Sigmoid colon (tissue), 4 donors: ENCODE measurements at regions not wholly inside any gene's neighbourhood (a gene's known extent, or its start where the extent isn't known, plus 50 kb on each side); places are given as distances from the start of the nearest gene placed in this dataset.

Source experiments
- EP300 ChIP-seq, 4 donors: sonication (generic); formaldehyde crosslinking; IDR thresholded peaks; one replicate each; pipeline ENCODE4 v1.6.1; 2017; ENCODE audit warnings: antibody characterized with exemption in 4 of 4
- POLR2A ChIP-seq, 2 donors: fragments of 450-650 bp; IDR thresholded peaks; one replicate each; pipeline ENCODE4 v1.6.1; 2016; ENCODE audit warnings: antibody characterized with exemption in 2 of 2, mild to moderate bottlenecking in 2 of 2, moderate library complexity in 2 of 2
- POLR2AphosphoS5 ChIP-seq, 4 donors: sonication (generic); formaldehyde crosslinking; IDR thresholded peaks; one replicate each; pipeline ENCODE4 v1.6.1; 2017; ENCODE audit warnings: antibody characterized with exemption in 4 of 4
- TF ChIP-seq, protein P1 (sequence below), 4 experiments: fragments of 450-650 bp in 3 of 4; fragments of 200-600 bp in 1 of 4; IDR thresholded peaks; one replicate each; pipeline ENCODE4 v1.5.1; 2016 to 2019; ENCODE audit warnings: antibody characterized with exemption in 4 of 4, mild to moderate bottlenecking in 3 of 4, moderate library complexity in 2 of 4

DNA sequence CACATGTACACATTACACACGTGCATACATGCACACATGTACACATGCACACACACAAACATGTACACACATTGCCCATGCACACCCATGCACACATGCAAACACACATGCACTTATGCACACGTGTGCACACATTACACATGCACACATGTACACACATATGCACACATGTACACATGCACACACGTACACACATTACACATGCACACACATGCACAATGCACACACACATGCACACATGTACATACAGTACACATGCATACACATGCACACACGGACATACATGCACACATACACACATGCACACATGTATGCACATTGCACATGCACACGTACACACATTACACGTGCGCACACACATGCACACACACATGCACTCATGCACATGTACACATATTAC, 95.3 kb upstream of the TTC34 start:
- TF ChIP-seq POLR2A (IDR thresholded peaks at IDR 0.05) (no peak), EP300 (IDR thresholded peaks at IDR 0.05) (no peak), POLR2AphosphoS5 (IDR thresholded peaks at IDR 0.05) (no peak)
- TF ChIP-seq, protein P1, sequence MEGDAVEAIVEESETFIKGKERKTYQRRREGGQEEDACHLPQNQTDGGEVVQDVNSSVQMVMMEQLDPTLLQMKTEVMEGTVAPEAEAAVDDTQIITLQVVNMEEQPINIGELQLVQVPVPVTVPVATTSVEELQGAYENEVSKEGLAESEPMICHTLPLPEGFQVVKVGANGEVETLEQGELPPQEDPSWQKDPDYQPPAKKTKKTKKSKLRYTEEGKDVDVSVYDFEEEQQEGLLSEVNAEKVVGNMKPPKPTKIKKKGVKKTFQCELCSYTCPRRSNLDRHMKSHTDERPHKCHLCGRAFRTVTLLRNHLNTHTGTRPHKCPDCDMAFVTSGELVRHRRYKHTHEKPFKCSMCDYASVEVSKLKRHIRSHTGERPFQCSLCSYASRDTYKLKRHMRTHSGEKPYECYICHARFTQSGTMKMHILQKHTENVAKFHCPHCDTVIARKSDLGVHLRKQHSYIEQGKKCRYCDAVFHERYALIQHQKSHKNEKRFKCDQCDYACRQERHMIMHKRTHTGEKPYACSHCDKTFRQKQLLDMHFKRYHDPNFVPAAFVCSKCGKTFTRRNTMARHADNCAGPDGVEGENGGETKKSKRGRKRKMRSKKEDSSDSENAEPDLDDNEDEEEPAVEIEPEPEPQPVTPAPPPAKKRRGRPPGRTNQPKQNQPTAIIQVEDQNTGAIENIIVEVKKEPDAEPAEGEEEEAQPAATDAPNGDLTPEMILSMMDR (IDR thresholded peaks at IDR 0.05), result no peak
